Lower lobe of right lung (tissue), 2 donors: ENCODE measurements at regions not wholly inside any gene's neighbourhood (a gene's known extent, or its start where the extent isn't known, plus 50 kb on each side); places are given as distances from the start of the nearest gene placed in this dataset.
A peak's percentile ranks its signal among the peaks of the same experiment; 100 is the strongest.

Source experiments
- ATAC-seq, 2 donors: fragments of 200-7000 bp; cut with Tn5 transposase; one replicate each; pipeline ENCODE4 v1.9.1; 2020 to 2022; ENCODE audit warnings: mild to moderate bottlenecking in 2 of 2, moderate library complexity in 2 of 2
- DNase-seq: peaks from one replicate; pipeline ENCODE4 v3.0.0-alpha.2; 2020
- H3K27ac ChIP-seq: fragments of 200-600 bp; one replicate; pipeline ENCODE4 v1.8.0; 2022
- H3K27me3 ChIP-seq: fragments of 200-600 bp; one replicate; pipeline ENCODE4 v1.8.0; 2022; ENCODE audit warnings: low read depth
- H3K36me3 ChIP-seq: fragments of 200-600 bp; one replicate; pipeline ENCODE4 v1.8.0; 2022; ENCODE audit warnings: mild to moderate bottlenecking
- H3K4me1 ChIP-seq: fragments of 200-600 bp; one replicate; pipeline ENCODE4 v1.8.0; 2022
- H3K4me3 ChIP-seq: fragments of 200-600 bp; one replicate; pipeline ENCODE4 v1.8.0; 2022; ENCODE audit warnings: mild to moderate bottlenecking
- H3K9me3 ChIP-seq: fragments of 200-600 bp; one replicate; pipeline ENCODE4 v1.8.0; 2022
- intact Hi-C: fragments of 100-400 bp; cut with DNase I; formaldehyde crosslinking; loops from one replicate; pipeline ENCODE4 v1.11.0; 2022
- TF ChIP-seq, protein P1 (sequence below): fragments of 200-600 bp; IDR thresholded peaks from one replicate; pipeline ENCODE4 v1.8.0; 2022; ENCODE audit warnings: antibody characterized with exemption, mild to moderate bottlenecking
- donor health status: DM: no; HTN: yes; CAD: no; lungs with severe emphysema.

DNA sequence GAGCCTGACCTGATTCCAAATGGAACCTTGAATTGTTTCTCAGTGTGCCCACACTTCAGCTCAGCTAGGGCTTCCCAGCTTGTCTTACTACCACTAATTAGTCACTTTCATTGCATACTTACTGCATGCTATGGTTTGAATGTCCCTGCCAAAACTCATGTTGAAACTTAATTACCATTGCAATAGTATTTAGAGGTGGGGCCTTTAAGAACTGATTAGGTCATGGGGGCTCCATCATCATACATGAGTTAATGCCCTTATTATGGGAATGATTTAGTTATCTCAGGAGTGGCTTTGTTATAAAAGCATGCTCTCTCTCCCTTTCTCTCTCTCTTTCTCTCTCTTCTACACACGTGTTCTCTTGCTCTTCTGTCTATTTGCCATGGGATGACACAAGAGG is 68.3 kb downstream of the NENF start:
- intact Hi-C loops, result no loop called here
- DNase-seq, result no peak
- no peaks in the 10 kb centered on the region for H3K9me3 ChIP-seq
- peaks cover 9% of the 10 kb centered on the region for H3K4me1 ChIP-seq
- no peak overlapping the region for H3K4me3 ChIP-seq
- no peak overlapping the region for H3K27ac ChIP-seq
- no peaks in the 10 kb centered on the region for H3K27me3 ChIP-seq
- no peaks in the 10 kb centered on the region for H3K36me3 ChIP-seq
- ATAC-seq, result no peak
- TF ChIP-seq, protein P1, sequence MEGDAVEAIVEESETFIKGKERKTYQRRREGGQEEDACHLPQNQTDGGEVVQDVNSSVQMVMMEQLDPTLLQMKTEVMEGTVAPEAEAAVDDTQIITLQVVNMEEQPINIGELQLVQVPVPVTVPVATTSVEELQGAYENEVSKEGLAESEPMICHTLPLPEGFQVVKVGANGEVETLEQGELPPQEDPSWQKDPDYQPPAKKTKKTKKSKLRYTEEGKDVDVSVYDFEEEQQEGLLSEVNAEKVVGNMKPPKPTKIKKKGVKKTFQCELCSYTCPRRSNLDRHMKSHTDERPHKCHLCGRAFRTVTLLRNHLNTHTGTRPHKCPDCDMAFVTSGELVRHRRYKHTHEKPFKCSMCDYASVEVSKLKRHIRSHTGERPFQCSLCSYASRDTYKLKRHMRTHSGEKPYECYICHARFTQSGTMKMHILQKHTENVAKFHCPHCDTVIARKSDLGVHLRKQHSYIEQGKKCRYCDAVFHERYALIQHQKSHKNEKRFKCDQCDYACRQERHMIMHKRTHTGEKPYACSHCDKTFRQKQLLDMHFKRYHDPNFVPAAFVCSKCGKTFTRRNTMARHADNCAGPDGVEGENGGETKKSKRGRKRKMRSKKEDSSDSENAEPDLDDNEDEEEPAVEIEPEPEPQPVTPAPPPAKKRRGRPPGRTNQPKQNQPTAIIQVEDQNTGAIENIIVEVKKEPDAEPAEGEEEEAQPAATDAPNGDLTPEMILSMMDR, result no peak

DNA sequence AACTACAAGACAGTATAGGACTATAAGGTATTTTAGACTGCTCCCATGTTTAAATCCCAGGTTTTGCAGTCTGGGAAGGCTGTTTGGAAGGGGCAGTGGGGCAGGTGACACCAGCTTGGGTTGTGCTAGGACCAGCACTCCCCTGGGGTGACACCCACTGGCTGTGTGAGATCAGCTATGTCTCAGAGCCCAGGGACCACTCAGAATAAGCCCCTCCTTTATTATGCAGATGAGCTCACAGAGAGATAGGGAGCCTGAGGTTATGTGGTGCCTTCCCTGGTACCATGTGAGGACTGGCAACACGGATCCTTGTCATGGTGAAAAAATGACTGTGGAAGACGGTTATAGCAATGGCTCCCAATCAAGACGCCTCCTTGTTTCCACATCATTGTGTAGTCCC is 71.0 kb downstream of the NENF start:
- H3K36me3 ChIP-seq, result no peaks in the 10 kb centered on the region
- H3K9me3 ChIP-seq, result no peaks in the 10 kb centered on the region
- H3K4me3 ChIP-seq, result no peak overlapping the region
- DNase-seq (no peak), ATAC-seq (peak in 1 of 2 donors; percentile 29)
- H3K27me3 ChIP-seq, result no peaks in the 10 kb centered on the region
- intact Hi-C loops, result no loop called here
- TF ChIP-seq, protein P1, result no peak
- no peak overlapping the region for H3K27ac ChIP-seq
- H3K4me1 ChIP-seq, result no peaks in the 10 kb centered on the region

DNA sequence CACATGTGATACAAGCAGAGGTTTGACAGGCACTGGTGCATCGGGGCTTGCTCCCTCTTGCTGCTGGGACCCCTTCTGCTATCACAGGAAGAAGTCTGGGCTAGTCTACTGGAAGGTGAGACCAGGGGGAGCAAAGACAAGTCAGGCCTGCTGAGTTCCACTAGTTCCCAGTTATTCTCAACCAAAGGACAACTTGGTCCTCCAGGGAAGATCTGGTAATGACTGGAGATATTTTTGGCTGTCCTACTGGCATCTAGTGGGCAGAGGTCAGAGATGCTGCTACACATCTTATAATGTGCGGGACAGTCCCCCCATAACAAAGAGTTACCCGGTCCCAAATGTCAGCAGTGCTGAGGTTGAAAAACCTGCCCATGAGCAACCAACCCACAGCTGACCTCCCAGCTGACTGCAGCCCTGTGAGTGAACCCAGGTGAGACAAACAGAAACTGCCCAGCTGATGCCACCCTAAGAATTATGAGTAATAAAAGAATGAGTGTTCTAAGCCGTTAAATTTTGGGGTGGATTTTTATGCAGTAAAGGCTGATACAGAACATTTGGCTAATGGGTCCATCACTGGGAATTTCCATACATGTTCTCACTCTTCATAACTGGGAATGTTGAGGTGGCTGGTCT is 71.6 kb downstream of the NENF start:
- H3K27me3 ChIP-seq, result no peaks in the 10 kb centered on the region
- H3K4me1 ChIP-seq, result no peaks in the 10 kb centered on the region
- intact Hi-C loops, result no loop called here

DNA sequence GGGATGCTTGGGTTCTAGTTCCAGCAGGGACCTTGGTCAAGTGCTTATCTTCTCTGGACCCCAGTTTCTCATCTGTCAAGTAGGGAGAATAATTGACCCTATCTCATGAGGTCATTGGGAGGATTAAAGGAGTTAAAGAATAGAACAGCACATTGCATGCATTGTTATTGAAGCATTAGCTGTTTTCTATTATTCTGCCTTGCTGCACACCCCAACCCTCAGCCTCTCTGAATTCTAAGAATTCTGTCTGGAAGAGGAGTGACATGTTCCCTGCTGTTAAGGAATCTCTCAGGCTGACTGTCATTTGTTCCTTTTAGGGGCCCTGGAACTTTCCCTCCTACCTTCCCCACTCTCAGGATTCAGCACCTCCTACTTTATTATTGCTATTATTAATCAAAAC is 73.9 kb downstream of the NENF start:
- intact Hi-C loops, result no loop called here
- DNase-seq (no peak), ATAC-seq (no peak)
- H3K36me3 ChIP-seq, result no peaks in the 10 kb centered on the region
- no peak overlapping the region for H3K4me3 ChIP-seq
- H3K9me3 ChIP-seq, result no peaks in the 10 kb centered on the region
- TF ChIP-seq, protein P1, result no peak
- no peak overlapping the region for H3K27ac ChIP-seq
- no peaks in the 10 kb centered on the region for H3K4me1 ChIP-seq
- H3K27me3 ChIP-seq, result peaks cover 5% of the 10 kb centered on the region

More for the DNA sequence above, 71.6 kb downstream of the NENF start:
- Histone ChIP-seq H3K4me3 (no peak overlapping the region), H3K36me3 (no peaks in the 10 kb centered on the region), H3K27ac (no peak overlapping the region), H3K9me3 (no peaks in the 10 kb centered on the region)
- DNase-seq (no peak), ATAC-seq (no peak)
- TF ChIP-seq, protein P1, result no peak

DNA sequence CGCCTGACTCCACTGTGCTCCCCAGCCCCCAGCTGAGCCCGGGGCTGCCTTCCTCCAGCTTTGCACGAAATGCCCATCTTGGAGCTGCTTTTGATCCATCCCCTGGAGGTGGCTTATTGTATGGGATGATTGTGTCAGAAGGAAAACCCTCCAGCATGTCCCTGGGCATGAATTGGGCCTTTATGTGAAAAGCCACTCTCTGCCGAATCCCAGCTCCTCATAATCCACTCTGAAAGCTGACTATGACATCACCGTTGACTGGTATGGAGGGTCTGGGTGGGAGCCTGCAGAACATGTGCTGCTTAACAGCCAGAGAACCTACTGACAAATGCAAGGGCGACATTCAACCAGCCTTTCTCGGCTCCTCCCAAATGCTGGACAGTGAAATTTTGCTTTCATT is 74.6 kb downstream of the NENF start:
- no peak for ATAC-seq
- peaks cover 12% of the 10 kb centered on the region for H3K27me3 ChIP-seq
- TF ChIP-seq, protein P1, result no peak
- intact Hi-C loops, result no loop called here
- H3K36me3 ChIP-seq, result no peaks in the 10 kb centered on the region
- DNase-seq, result no peak
- H3K4me3 ChIP-seq, result no peak overlapping the region
- H3K9me3 ChIP-seq, result no peaks in the 10 kb centered on the region
- H3K27ac ChIP-seq, result no peak overlapping the region
- H3K4me1 ChIP-seq, result no peaks in the 10 kb centered on the region
